Effector memory CD4-positive, alpha-beta T cell (primary cell): ENCODE measurements at regions not wholly inside any gene's neighbourhood (a gene's known extent, or its start where the extent isn't known, plus 50 kb on each side); places are given as distances from the start of the nearest gene placed in this dataset.

Experiments used
- DNase-seq, 3 donors: peaks; one replicate each; pipeline ENCODE4 v3.0.0-alpha.2; 2020
- H3K27ac ChIP-seq: 2 replicates; pipeline ENCODE4 v1.7.0; 2013; ENCODE audit warnings: mild to moderate bottlenecking, low read length, moderate library complexity; ENCODE audit not compliant: insufficient read depth, poor library complexity, severe bottlenecking
- H3K27me3 ChIP-seq: replicated peaks from 2 replicates; pipeline ENCODE4 v1.7.0; 2013; ENCODE audit warnings: mild to moderate bottlenecking, low read length; ENCODE audit not compliant: insufficient read depth, control insufficient read depth, poor library complexity, severe bottlenecking
- H3K36me3 ChIP-seq: 2 replicates; pipeline ENCODE4 v1.7.0; 2013; ENCODE audit warnings: mild to moderate bottlenecking, low read length, moderate library complexity; ENCODE audit not compliant: control insufficient read depth, insufficient read depth
- H3K4me1 ChIP-seq: 2 replicates; pipeline ENCODE4 v1.7.0; 2013; ENCODE audit warnings: low read length, mild to moderate bottlenecking; ENCODE audit not compliant: control insufficient read depth, insufficient read depth, poor library complexity, severe bottlenecking
- H3K4me3 ChIP-seq: 2 replicates; pipeline ENCODE4 v1.7.0; 2013; ENCODE audit warnings: low read length, low read depth, mild to moderate bottlenecking; ENCODE audit not compliant: insufficient read depth, poor library complexity, severe bottlenecking
- H3K9me3 ChIP-seq: 2 replicates; pipeline ENCODE4 v1.7.0; 2013; ENCODE audit warnings: mild to moderate bottlenecking, low read length, moderate library complexity; ENCODE audit not compliant: control insufficient read depth

DNA sequence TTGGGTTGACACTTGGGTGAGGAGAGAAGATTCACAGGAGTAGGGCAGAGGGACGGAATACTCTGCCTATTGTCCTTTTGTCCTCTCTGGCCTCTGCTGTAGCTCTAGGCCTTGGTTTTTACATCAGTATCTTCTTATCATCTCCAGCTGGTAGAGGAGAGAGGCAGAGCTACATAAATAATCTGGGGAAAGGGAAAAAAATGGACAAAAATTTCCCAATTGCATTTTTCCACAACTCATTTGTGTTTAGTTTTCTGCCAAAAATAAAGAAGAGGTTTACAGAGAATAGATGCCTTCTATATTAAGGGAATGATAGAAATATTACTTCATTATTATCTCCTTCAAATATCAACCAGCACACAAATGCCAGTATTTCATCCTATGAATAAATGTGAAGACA is 216.4 kb upstream of the P2RY1 start:
- Histone ChIP-seq H3K9me3 (no peaks in the 10 kb centered on the region), H3K27ac (no peak overlapping the region), H3K27me3 (no peaks in the 10 kb centered on the region), H3K36me3 (no peaks in the 10 kb centered on the region), H3K4me3 (no peak overlapping the region), H3K4me1 (no peaks in the 10 kb centered on the region)
- no peak for DNase-seq

- Histone ChIP-seq H3K36me3 (no peaks in the 10 kb centered on the region), H3K27ac (no peak overlapping the region), H3K9me3 (no peaks in the 10 kb centered on the region), H3K4me3 (no peak overlapping the region), H3K27me3 (no peaks in the 10 kb centered on the region), H3K4me1 (no peaks in the 10 kb centered on the region)
- DNase-seq: no peak
Observed at GRCh38 chr3:152619691-152620090, 215.2 kb upstream of the P2RY1 start.

- Histone ChIP-seq H3K9me3 (no peaks in the 10 kb centered on the region), H3K4me3 (no peak overlapping the region), H3K36me3 (no peaks in the 10 kb centered on the region), H3K4me1 (no peaks in the 10 kb centered on the region), H3K27ac (no peak overlapping the region), H3K27me3 (no peaks in the 10 kb centered on the region)
- no peak for DNase-seq
Observed at GRCh38 chr3:152620395-152620794, 214.5 kb upstream of the P2RY1 start.

DNA sequence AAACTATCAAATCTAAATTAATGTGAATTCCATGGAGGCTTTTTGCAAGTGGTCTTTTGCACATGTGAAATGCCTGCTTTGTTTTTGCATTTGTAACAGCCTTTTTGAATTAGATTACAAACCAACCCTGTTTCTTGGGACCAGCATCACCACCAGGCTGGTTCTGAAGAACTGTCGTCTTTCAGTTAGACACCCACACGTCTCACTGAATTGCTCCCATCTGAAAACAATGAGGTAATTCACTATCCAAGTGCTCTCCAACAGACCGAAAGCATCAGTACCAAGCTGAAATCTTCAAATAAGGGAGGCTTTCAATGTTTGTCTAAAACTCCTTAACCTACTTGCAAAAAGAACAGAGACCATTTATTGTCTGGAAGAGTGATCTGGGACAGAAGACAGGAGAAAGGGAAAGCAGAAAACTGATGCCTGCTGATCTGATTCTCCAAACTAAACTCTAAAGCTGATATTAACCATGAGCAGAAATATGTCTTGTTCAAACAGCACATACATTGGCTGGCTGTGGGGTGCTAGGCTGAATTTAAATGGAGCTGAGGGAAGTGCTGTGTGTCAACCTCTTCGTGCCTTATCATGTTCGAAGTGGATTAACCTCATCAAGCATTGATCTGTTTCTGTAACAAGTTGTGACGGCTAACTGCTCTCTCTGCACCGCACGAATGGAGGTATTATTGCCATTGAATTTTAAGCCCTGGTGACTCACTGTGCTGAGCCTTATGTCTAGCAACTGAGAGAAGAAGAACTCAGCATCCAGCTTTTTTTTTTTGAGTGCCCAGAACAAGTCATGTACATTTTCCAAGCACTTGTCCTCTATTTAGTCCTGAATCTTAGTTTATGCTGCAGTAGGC is 213.7 kb upstream of the P2RY1 start:
- Histone ChIP-seq H3K4me3 (no peak overlapping the region), H3K36me3 (no peaks in the 10 kb centered on the region), H3K9me3 (no peaks in the 10 kb centered on the region), H3K4me1 (no peaks in the 10 kb centered on the region), H3K27ac (no peak overlapping the region), H3K27me3 (no peaks in the 10 kb centered on the region)
- no peak for DNase-seq

GRCh38 chr3:152621967-152622810 is 212.7 kb upstream of the P2RY1 start:
- Histone ChIP-seq H3K27me3 (no peaks in the 10 kb centered on the region), H3K9me3 (no peaks in the 10 kb centered on the region), H3K36me3 (no peaks in the 10 kb centered on the region), H3K27ac (no peak overlapping the region), H3K4me3 (no peak overlapping the region), H3K4me1 (no peaks in the 10 kb centered on the region)
- DNase-seq: no peak

DNA sequence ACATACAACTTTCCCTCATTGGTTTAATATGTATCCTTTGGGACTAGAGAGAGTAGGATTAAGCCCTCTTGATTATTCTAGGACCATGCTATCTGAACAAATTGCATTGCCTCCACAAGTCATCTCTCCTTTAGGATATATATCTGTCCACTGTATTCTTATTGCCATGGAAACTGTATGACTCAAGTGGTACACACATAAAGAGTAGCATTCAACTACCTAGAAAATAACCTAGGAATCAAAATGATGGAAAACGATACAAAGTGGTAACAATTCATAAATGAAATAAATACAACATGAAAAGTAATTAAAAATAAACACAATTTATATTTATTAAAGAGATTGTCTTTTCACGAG is 212.1 kb upstream of the P2RY1 start:
- no peaks in the 10 kb centered on the region for H3K4me1 ChIP-seq
- no peak overlapping the region for H3K27ac ChIP-seq
- H3K36me3 ChIP-seq: no peaks in the 10 kb centered on the region
- no peaks in the 10 kb centered on the region for H3K9me3 ChIP-seq
- no peak for DNase-seq
- no peak overlapping the region for H3K4me3 ChIP-seq
- no peaks in the 10 kb centered on the region for H3K27me3 ChIP-seq

- Histone ChIP-seq H3K27ac (no peak overlapping the region), H3K27me3 (no peaks in the 10 kb centered on the region), H3K36me3 (no peaks in the 10 kb centered on the region), H3K9me3 (no peaks in the 10 kb centered on the region), H3K4me3 (no peak overlapping the region), H3K4me1 (no peaks in the 10 kb centered on the region)
- no peak for DNase-seq
Observed at GRCh38 chr3:152623286-152623911, 211.5 kb upstream of the P2RY1 start.

GRCh38 chr3:152626226-152626625 is 208.7 kb upstream of the P2RY1 start:
- H3K36me3 ChIP-seq: no peaks in the 10 kb centered on the region
- H3K9me3 ChIP-seq: no peaks in the 10 kb centered on the region
- H3K4me3 ChIP-seq: no peak overlapping the region
- no peaks in the 10 kb centered on the region for H3K4me1 ChIP-seq
- H3K27me3 ChIP-seq: no peaks in the 10 kb centered on the region
- no peak overlapping the region for H3K27ac ChIP-seq
- no peak for DNase-seq

DNA sequence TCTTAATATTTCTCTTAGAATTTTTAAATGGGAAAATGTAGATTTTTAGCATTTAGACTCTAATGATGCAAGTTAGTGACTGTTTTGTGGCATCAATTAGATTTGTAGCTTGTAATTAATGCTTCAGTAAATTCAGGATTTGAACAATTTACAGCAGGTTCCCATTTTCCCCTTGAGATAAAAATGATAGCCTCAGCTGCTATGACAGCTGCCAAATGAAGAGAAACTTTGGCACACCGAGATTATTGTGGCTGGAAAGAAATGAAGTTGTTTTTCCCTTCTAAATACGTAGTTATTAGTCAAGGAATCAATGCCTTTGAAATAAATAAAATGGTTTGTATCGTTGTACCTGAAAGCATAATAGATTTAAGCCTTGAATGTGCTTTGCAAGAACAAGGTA is 206.4 kb upstream of the P2RY1 start:
- no peaks in the 10 kb centered on the region for H3K4me1 ChIP-seq
- H3K4me3 ChIP-seq: no peak overlapping the region
- H3K27ac ChIP-seq: no peak overlapping the region
- DNase-seq: no peak
- H3K36me3 ChIP-seq: no peaks in the 10 kb centered on the region
- no peaks in the 10 kb centered on the region for H3K27me3 ChIP-seq
- H3K9me3 ChIP-seq: no peaks in the 10 kb centered on the region
